SK-N-MC (cell line): ENCODE measurements at regions not wholly inside any gene's neighbourhood (a gene's known extent, or its start where the extent isn't known, plus 50 kb on each side); places are given as distances from the start of the nearest gene placed in this dataset.

Experiments used
- EZH2 ChIP-seq: fragments of 200-600 bp; sonication (generic); IDR thresholded peaks from one replicate; pipeline ENCODE4 v1.6.1; 2017; ENCODE audit warnings: antibody characterized with exemption
- POLR2AphosphoS5 ChIP-seq: IDR thresholded peaks from 2 replicates; pipeline ENCODE4 v1.6.1; 2012; ENCODE audit warnings: mild to moderate bottlenecking, low read depth, low read length, borderline replicate concordance

DNA sequence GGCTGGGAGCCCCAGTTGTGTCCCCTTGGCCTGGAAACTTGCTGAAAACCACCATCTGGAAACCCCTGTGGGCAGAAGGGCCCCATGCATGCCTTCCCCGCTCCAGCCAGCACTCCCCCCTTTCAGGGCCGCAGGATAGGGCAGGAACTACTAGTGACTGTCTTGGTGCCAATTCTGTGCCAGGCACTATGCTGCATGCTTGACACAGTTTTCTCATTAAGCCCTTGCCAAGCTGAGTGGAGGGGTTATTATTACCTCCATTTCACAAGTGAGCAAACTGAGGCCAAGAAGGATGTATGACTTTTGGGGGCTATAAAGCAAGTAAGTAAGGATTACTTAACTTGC lies 73.6 kb upstream of the PJA1 start:
- TF ChIP-seq EZH2, result no peak
- TF ChIP-seq POLR2AphosphoS5, result no peak
